ENCODE measurements at regions not wholly inside any gene's neighbourhood (a gene's known extent, or its start where the extent isn't known, plus 50 kb on each side); places are given as distances from the start of the nearest gene placed in this dataset.

- DNase-seq: peak; percentile 19 to 83 (median 47)
These were observed 365.0 kb downstream of the DMRT2 start for GRCh38 chr9:1415146-1415545.

DNA sequence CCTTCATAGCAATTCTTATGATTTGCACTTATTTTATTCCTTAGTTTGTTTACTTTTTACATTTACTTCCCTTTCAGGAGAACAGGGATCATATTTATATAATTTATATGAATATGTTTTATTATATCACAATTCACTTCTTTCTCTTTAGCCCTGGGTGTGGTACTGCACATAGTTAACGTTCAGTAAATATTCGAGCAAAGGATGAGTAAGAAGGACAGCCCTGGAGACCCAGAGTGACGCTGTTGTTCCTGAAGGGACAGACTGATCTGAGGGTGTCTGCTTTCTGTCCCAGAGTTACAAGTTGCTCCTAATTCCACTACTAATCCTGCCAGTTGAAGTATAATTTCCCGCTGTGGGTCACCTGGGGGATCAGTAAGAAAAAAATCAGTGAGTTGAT lies 366.1 kb downstream of the DMRT2 start:
- DNase-seq: no peak

- no peak for DNase-seq
These were observed 371.3 kb downstream of the DMRT2 start for GRCh38 chr9:1421436-1421835.

DNA sequence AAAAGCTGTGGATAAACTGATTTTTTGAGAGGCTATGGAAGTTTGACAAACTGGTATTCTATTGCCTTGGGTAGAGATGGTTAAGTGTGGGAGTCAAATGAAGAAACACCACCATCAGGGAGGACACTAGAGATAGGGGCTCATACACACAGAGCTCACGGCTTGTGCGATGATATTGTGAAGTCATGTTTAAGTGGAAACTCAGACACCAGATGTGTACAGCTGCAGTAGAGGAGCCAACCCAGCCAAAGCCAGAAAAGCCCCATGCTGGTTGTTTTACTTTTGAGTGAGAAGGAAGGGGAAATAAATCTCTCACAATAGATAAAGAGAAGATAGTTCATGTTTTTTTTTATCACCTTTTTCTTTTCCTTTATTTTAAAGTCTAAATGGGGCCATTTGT lies 377.7 kb downstream of the DMRT2 start:
- peak; percentile 45 to 83 (median 55) for DNase-seq

- peak; percentile 48 to 87 (median 74) for DNase-seq
These were observed 379.1 kb downstream of the DMRT2 start for GRCh38 chr9:1429297-1429696.

GRCh38 chr9:1431461-1431860 lies 381.3 kb downstream of the DMRT2 start:
- DNase-seq: no peak

GRCh38 chr9:1434052-1434767 lies 384.1 kb downstream of the DMRT2 start:
- DNase-seq: peak; percentile 28 to 77 (median 38)

DNA sequence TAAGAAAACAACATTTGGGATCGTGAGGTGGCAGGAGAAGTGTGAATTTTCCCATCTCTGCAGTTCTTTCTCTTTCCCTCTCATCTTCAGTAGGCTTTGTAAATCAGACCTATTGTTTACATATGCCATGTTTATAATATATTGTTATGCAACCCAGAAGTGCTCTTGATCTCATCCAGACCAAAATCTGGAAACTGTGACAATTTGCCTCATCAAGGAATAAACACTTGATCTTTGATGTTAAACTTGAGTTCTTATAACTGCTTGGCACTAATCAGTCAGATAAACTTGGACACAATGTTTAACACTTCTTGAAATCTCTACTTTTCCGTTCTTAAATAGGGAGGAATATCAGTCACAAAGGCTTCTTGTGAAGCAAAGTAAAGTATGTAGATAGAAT lies 384.7 kb downstream of the DMRT2 start:
- no peak for DNase-seq

GRCh38 chr9:1440256-1440655 lies 390.1 kb downstream of the DMRT2 start:
- no peak for DNase-seq

- DNase-seq: no peak
These were observed 391.9 kb downstream of the DMRT2 start for GRCh38 chr9:1442105-1442504.

GRCh38 chr9:1443450-1443849 lies 393.3 kb downstream of the DMRT2 start:
- DNase-seq: no peak

GRCh38 chr9:1446671-1447070 lies 396.5 kb downstream of the DMRT2 start:
- no peak for DNase-seq

DNA sequence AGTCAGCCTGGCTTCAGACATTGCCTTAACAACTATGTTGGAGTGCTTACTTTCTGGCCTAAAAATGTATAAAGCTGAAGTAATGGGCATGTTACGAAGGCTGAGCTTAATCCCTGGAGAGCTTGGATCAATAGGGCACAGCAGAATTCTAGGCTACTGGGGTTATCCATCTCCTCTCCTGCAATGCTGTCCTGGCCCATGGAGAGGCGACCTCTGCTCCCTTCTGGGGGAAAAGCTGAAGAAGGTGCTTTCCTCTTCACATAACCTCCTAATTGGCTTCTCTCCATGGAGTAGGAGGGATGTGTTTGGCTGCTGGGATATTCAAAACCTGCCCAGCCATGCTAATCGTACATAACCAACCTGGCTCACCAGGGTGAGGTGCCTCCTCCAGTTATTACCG lies 403.5 kb downstream of the DMRT2 start:
- no peak for DNase-seq

DNA sequence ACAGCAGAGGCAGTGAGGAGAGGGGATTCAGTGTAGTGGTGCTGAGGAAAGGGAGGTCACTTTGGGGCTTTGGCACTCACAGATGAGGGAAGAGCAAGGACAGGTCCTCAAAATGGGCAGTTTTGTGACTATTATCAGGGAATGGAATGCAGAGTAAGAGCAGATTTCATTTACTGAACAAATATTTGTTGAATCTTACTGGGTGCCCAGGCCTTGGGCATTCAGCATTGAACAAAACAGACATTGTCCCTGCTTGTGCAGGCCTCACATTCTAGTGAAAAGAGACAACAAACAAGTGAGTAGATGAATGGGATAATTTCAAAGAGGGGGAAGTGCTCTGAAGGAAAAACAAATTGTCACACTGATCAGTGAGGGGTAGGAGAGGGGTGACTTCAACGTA lies 404.1 kb downstream of the DMRT2 start:
- DNase-seq: no peak

DNA sequence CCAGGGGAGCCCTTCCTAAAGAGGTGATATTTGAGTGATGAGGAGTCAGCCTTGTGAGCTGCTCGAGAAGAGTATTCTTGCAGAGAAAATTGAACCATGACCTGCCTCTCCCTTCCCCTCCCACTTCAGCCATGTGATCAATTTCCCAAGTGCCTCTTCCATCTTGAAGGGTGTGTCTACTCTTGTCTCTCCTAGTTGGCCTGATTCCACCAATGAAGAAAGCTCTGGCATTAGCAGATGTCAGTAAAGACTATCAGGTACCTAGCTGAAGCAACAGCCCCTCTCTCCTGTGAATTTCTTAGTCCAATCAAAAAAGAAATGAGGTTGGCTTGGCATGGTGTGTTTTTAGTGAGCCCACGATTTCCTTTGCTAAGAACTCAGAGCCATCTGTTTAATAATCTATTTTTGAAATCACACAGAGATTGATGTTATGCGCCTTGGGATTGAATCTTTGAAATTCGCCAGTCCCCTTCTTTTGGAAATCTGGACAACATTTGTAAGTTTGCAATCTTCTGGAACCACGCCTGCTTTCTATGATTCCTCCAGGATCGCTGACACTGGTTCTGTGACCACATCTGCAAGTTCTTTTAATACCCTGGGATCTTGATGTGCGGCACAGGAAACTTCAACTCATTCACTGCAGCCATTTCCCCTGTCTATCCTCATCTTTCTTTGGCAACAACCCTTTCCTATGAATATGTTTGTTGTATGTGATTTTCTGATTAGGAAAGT lies 404.6 kb downstream of the DMRT2 start:
- DNase-seq: peak; percentile 48 to 90 (median 71)

GRCh38 chr9:1455766-1456165 lies 405.6 kb downstream of the DMRT2 start:
- DNase-seq: no peak

DNA sequence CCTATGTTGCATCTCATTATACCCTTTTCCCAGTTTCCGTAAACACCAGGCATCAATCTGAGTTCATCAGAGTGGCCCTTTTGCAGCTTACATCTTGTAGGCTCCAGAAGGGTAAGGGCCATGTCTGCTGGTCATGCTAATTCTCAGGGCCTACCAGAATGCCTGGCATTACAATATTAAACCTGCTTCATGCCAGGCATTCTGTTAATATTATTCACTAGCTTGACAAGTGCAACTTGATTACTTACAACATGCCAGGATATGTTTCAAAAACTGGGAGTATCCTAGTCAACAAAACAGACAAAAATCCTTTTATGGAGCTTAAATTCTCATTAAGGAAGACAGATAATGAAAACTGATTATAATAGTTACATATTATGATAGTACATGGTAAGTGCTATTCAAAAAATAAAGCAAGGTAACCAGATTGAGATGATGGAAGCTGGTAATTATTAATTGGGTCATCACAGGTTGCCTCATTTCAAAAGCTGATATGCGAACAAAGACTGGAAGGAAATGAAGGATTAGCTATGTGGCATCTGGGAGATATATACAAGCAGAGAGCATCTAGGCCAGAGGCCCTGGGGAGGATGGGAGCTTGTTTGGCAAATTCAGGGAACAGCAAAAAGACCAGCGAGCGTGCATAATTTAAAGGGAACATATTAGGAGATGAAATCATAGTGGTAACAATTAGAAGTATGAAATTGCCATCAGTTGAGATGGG lies 406.3 kb downstream of the DMRT2 start:
- no peak for DNase-seq

- no peak for DNase-seq
These were observed 407.3 kb downstream of the DMRT2 start for GRCh38 chr9:1457460-1457859.

DNA sequence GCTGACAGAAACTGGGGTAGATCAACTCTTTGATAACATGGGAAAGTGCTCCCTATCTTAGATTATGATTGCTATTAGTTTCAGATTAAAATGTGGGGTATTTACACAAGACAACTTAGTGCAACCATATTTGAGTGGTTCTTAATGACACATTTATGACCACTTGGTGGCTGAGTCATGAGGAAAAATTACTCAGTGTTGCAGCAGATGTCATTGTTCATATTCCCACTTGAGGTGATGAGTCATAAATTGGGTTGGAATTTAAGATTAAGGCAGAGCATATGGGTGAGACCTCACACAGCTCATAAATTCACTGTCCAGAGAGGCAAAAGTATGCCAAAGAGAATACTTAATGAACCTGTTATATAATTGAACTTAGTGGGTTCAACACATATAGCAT lies 408.3 kb downstream of the DMRT2 start:
- DNase-seq: peak in 2 of 3 donors; percentile 40 to 76

- no peak for DNase-seq
These were observed 410.1 kb downstream of the DMRT2 start for GRCh38 chr9:1460143-1460769.

DNA sequence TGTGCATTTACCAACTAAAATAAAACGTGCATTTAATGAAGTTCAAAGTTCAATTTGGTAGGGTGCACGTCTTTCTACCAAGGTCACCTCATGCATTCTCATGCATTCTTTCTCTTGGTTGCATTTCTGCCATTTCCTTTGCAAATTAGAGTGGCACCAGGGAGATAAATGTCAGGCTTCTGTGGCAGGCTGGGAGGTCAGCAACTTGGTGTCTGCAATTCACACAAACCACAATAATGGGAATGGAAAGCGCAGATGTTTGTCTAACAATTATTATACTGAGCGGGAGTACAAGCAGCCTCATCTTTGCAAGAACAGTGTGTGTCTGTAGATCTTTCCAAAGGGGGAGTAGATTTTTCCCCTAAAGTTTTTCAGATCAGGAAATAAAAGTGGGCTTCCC lies 411.7 kb downstream of the DMRT2 start:
- no peak for DNase-seq

- DNase-seq: no peak
These were observed 412.6 kb downstream of the DMRT2 start for GRCh38 chr9:1462626-1463308.
